IMR-90 (cell line): ENCODE measurements at regions not wholly inside any gene's neighbourhood (a gene's known extent, or its start where the extent isn't known, plus 50 kb on each side); places are given as distances from the start of the nearest gene placed in this dataset.
"Not testable (repeated sequence)": the region's sequence is repeated elsewhere in the genome, so short reads cannot be mapped to it uniquely, and the experiment has no call there.

Source experiments
- ATAC-seq: fragments of 200-7000 bp; cut with Tn5 transposase; 2 replicates; pipeline ENCODE4 v1.9.1; 2020; ENCODE audit warnings: low read depth, mild to moderate bottlenecking, moderate library complexity
- BruUV-seq: library from RNA; stranded (reverse); fragments of 400-500 nt; replicated peaks from 2 replicates; lab custom pipeline; 2021; lab: Mats Ljungman, UMichigan
- CTCF ChIA-PET: fragments of 300-600 bp; formaldehyde crosslinking; extraction: SDS; loops from one replicate; lab custom pipeline; 2021; ENCODE audit warnings: antibody characterized with exemption; lab: Yijun Ruan, JAX
- POLR2A ChIA-PET: fragments of 300-600 bp; sonication (Branson Sonifier 250); formaldehyde crosslinking; loops from one replicate; lab custom pipeline; 2022; ENCODE audit warnings: antibody characterized with exemption; ENCODE audit not compliant: unreplicated experiment; lab: Charles Lee
- DNase-seq: peaks from one replicate; pipeline ENCODE4 v3.0.0; 2013
- H2AFZ ChIP-seq: replicated peaks from 2 replicates; pipeline ENCODE3; 2013; ENCODE audit warnings: low read length, mild to moderate bottlenecking; ENCODE audit not compliant: poor library complexity
- H2AK5ac ChIP-seq: 2 replicates; pipeline ENCODE4 v1.6.1; 2013; ENCODE audit warnings: low read depth, low read length, inconsistent platforms
- H2AK9ac ChIP-seq: replicated peaks from 2 replicates; pipeline ENCODE3; 2013; ENCODE audit warnings: mild to moderate bottlenecking, low read depth, low read length, moderate library complexity; ENCODE audit not compliant: poor library complexity
- H2BK120ac ChIP-seq: 2 replicates; pipeline ENCODE4 v1.6.1; 2013; ENCODE audit warnings: low read depth, low read length, inconsistent platforms
- H2BK15ac ChIP-seq: 3 replicates; pipeline ENCODE4 v1.6.1; 2013; ENCODE audit warnings: low read depth, low read length, inconsistent platforms
- H2BK20ac ChIP-seq: 2 replicates; pipeline ENCODE4 v1.6.1; 2013; ENCODE audit warnings: low read depth, mild to moderate bottlenecking, inconsistent platforms, low read length, moderate library complexity
- H2BK5ac ChIP-seq: 2 replicates; pipeline ENCODE4 v1.6.1; 2013; ENCODE audit warnings: mild to moderate bottlenecking, low read depth, low read length, inconsistent platforms; ENCODE audit not compliant: poor library complexity, severe bottlenecking
- H3K14ac ChIP-seq: replicated peaks from 2 replicates; pipeline ENCODE4 v1.6.1; 2013; ENCODE audit warnings: low read depth, low read length, inconsistent platforms
- H3K18ac ChIP-seq: 2 replicates; pipeline ENCODE4 v1.6.1; 2013; ENCODE audit warnings: low read depth, low read length, control low read depth
- H3K23ac ChIP-seq: 2 replicates; pipeline ENCODE4 v1.6.1; 2013; ENCODE audit warnings: low read depth, low read length, inconsistent platforms
- H3K27ac ChIP-seq: 2 replicates; pipeline ENCODE4 v1.5.1; 2013; ENCODE audit warnings: mild to moderate bottlenecking, control low read depth, low read length; ENCODE audit not compliant: insufficient read depth
- H3K27me3 ChIP-seq: 2 replicates; pipeline ENCODE4 v1.6.1; 2013; ENCODE audit warnings: low read length; ENCODE audit not compliant: control insufficient read depth, insufficient read depth
- H3K36me3 ChIP-seq: 2 replicates; pipeline ENCODE4 v1.6.1; 2013; ENCODE audit warnings: low read length, mixed read lengths; ENCODE audit not compliant: control insufficient read depth, insufficient read depth
- H3K4ac ChIP-seq: 2 replicates; pipeline ENCODE4 v1.6.1; 2013; ENCODE audit warnings: low read depth, low read length, inconsistent platforms
- H3K4me1 ChIP-seq: 2 replicates; pipeline ENCODE4 v1.6.1; 2013; ENCODE audit warnings: low read length, mixed read lengths; ENCODE audit not compliant: control insufficient read depth, insufficient read depth
- H3K4me2 ChIP-seq: 2 replicates; pipeline ENCODE4 v1.6.1; 2013; ENCODE audit warnings: low read depth, mild to moderate bottlenecking, control low read depth, low read length, moderate library complexity
- H3K4me3 ChIP-seq: 2 replicates; pipeline ENCODE4 v1.5.1; 2013; ENCODE audit warnings: low read depth, mild to moderate bottlenecking, control low read depth, low read length, moderate library complexity; ENCODE audit not compliant: insufficient read depth
- H3K56ac ChIP-seq: 2 replicates; pipeline ENCODE4 v1.6.1; 2013; ENCODE audit warnings: low read length, inconsistent platforms; ENCODE audit not compliant: insufficient read depth; ENCODE audit errors: extremely low read depth
- H3K79me1 ChIP-seq, 2 experiments: 2 replicates each; pipeline ENCODE4 v1.6.1; 2013; ENCODE audit warnings: low read length in 2 of 2, inconsistent platforms in 1 of 2, low read depth in 1 of 2
- H3K9ac ChIP-seq: 2 replicates; pipeline ENCODE4 v1.6.1; 2013; ENCODE audit warnings: low read depth, low read length, control low read depth
- H3K9me1 ChIP-seq: 2 replicates; pipeline ENCODE4 v1.6.1; 2013; ENCODE audit warnings: low read length, inconsistent platforms; ENCODE audit not compliant: insufficient read depth
- H3K9me3 ChIP-seq: 2 replicates; pipeline ENCODE4 v1.6.1; 2013; ENCODE audit warnings: low read length; ENCODE audit not compliant: control insufficient read depth, insufficient read depth
- H4K20me1 ChIP-seq: 2 replicates; pipeline ENCODE4 v1.6.1; 2013; ENCODE audit warnings: low read length, inconsistent platforms; ENCODE audit not compliant: insufficient read depth
- H4K5ac ChIP-seq: 2 replicates; pipeline ENCODE4 v1.6.1; 2013; ENCODE audit warnings: mild to moderate bottlenecking, low read depth, low read length, control low read depth
- H4K8ac ChIP-seq, 2 experiments: 2 replicates each; pipeline ENCODE4 v1.6.1; 2013; ENCODE audit warnings: low read depth in 2 of 2, low read length in 2 of 2, control low read depth in 1 of 2, inconsistent platforms in 1 of 2
- H4K91ac ChIP-seq: 2 replicates; pipeline ENCODE4 v1.6.1; 2013; ENCODE audit warnings: low read depth, low read length, inconsistent platforms; ENCODE audit not compliant: insufficient read depth
- WGBS, 2 experiments: methylation state at CpG; one replicate each; pipeline versions ENCODE4 v1.1.5 to v1.1.7; 2013; ENCODE audit warnings: missing lambda C conversion rate in 2 of 2; ENCODE audit not compliant: insufficient read length in 1 of 2; ENCODE audit errors: extremely low coverage in 2 of 2; 5-methylcytosine and 5-hydroxymethylcytosine counted together
- dilution Hi-C: fragments of 300-500 bp; cut with HindIII; formaldehyde crosslinking; loops from one replicate; pipeline ENCODE4 v1.14.3; 2018; ENCODE audit warnings: low sequenced_read_pairs; ENCODE audit not compliant: unreplicated experiment
- in situ Hi-C: fragments of 300-500 bp; cut with MboI; formaldehyde crosslinking; loops from 3 replicates; pipeline ENCODE4 v1.14.3; 2019; ENCODE audit warnings: low sequenced_read_pairs, inconsistent platforms, mixed read lengths
- intact Hi-C: fragments of 100-400 bp; cut with micrococcal nuclease; formaldehyde crosslinking; loops from 2 replicates; pipeline ENCODE4 v1.10.0; 2022

DNA sequence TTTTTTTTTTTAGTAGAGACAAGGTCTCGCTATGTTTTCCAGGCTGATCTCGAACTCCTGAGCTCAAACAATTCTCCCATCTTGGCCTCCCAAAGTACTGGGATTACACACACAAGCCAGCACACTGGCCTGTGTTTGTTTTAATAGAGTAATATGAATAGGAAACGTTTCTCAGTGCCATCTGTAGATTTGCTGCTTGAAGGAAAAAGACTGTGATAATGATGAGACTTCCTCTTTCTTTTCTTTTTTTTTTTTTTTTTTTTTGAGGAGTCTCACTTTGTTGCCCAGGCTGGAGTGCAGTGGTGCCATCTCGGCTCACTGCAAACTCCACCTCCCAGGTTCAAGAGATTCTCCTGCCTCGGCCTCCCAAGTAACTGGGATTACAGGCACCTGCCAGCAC is 74.7 kb upstream of the ATL2 start:
- dilution Hi-C loops, H3K56ac ChIP-seq, H4K8ac ChIP-seq, H2AK9ac ChIP-seq, H4K5ac ChIP-seq, BruUV-seq, POLR2A ChIA-PET, H3K4me1 ChIP-seq, H3K14ac ChIP-seq, H3K18ac ChIP-seq, H2AFZ ChIP-seq, H3K4me2 ChIP-seq, intact Hi-C loops, ATAC-seq, H3K9ac ChIP-seq, H4K91ac ChIP-seq, H3K4ac ChIP-seq, H3K36me3 ChIP-seq, in situ Hi-C loops, H2BK5ac ChIP-seq, CTCF ChIA-PET, H2AK5ac ChIP-seq, H3K23ac ChIP-seq, H2BK15ac ChIP-seq, H2BK120ac ChIP-seq, H3K9me3 ChIP-seq, DNase-seq, H3K79me1 ChIP-seq, H4K20me1 ChIP-seq, H3K27ac ChIP-seq, H2BK20ac ChIP-seq, H3K9me1 ChIP-seq, H3K4me3 ChIP-seq: not testable (repeated sequence)
- peaks cover 51% of the 10 kb centered on the region for H3K27me3 ChIP-seq
- WGBS, 2 experiments = 80% methylated on average over 1 of the region's 5 CpGs; no CpG with 5 or more reads in 1 of the 2 experiments
